ENCODE measurements at regions not wholly inside any gene's neighbourhood (a gene's known extent, or its start where the extent isn't known, plus 50 kb on each side); places are given as distances from the start of the nearest gene placed in this dataset.
A peak's percentile ranks its signal among the peaks of the same experiment; 100 is the strongest.
"Not testable (repeated sequence)": the region's sequence is repeated elsewhere in the genome, so short reads cannot be mapped to it uniquely, and the experiment has no call there.

- no peak overlapping the region for H3K4me3 ChIP-seq (ENCODE audit: low read depth, low read length)
These were observed 177.8 kb upstream of the TNC start for GRCh38 chr9:115295734-115296133.

GRCh38 chr9:115296831-115297565 lies 179.0 kb upstream of the TNC start:
- no peak for DNase-seq (ENCODE audit: low read depth)
- no peak overlapping the region for H3K4me3 ChIP-seq (ENCODE audit: low read depth, low read length)

More at GRCh38 chr9:115295734-115296133, 177.8 kb upstream of the TNC start:
- DNase-seq (ENCODE audit: low read depth): no peak

GRCh38 chr9:115300116-115300515 lies 182.2 kb upstream of the TNC start:
- H3K4me3 ChIP-seq (ENCODE audit: low read depth, low read length): no peak overlapping the region
- DNase-seq (ENCODE audit: low read depth): no peak

- H3K4me3 ChIP-seq (ENCODE audit: low read depth, low read length): no peak overlapping the region
- DNase-seq (ENCODE audit: low read depth): no peak
These were observed 182.9 kb upstream of the TNC start for GRCh38 chr9:115300874-115301273.

GRCh38 chr9:115301581-115301980 lies 183.6 kb upstream of the TNC start:
- no peak overlapping the region for H3K4me3 ChIP-seq (ENCODE audit: low read depth, low read length)
- no peak for DNase-seq (ENCODE audit: low read depth)

GRCh38 chr9:115305543-115305942 lies 187.6 kb upstream of the TNC start:
- no peak overlapping the region for H3K4me3 ChIP-seq (ENCODE audit: low read depth, low read length)
- DNase-seq (ENCODE audit: low read depth): no peak

GRCh38 chr9:115306865-115307264 lies 188.9 kb upstream of the TNC start:
- DNase-seq (ENCODE audit: low read depth): no peak
- H3K4me3 ChIP-seq (ENCODE audit: low read depth, low read length): no peak overlapping the region

GRCh38 chr9:115313545-115313944 lies 195.6 kb upstream of the TNC start:
- no peak for DNase-seq (ENCODE audit: low read depth)
- no peak overlapping the region for H3K4me3 ChIP-seq (ENCODE audit: low read depth, low read length)

GRCh38 chr9:115326461-115326860 lies 208.5 kb upstream of the TNC start:
- DNase-seq (ENCODE audit: low read depth): no peak
- H3K4me3 ChIP-seq (ENCODE audit: low read depth, low read length): no peak overlapping the region

- H3K4me3 ChIP-seq (ENCODE audit: low read depth, low read length): no peak overlapping the region
- DNase-seq (ENCODE audit: low read depth): peak; percentile 11
These were observed 209.6 kb upstream of the TNC start for GRCh38 chr9:115327436-115328122.

- DNase-seq (ENCODE audit: low read depth): peak; percentile 56
- no peak overlapping the region for H3K4me3 ChIP-seq (ENCODE audit: low read depth, low read length)
These were observed 210.3 kb upstream of the TNC start for GRCh38 chr9:115328228-115328627.

- no peak overlapping the region for H3K4me3 ChIP-seq (ENCODE audit: low read depth, low read length)
- DNase-seq (ENCODE audit: low read depth): no peak
These were observed 210.7 kb upstream of the TNC start for GRCh38 chr9:115328677-115329076.

- H3K4me3 ChIP-seq (ENCODE audit: low read depth, low read length): no peak overlapping the region
- no peak for DNase-seq (ENCODE audit: low read depth)
These were observed 215.5 kb upstream of the TNC start for GRCh38 chr9:115333277-115334070.

- H3K4me3 ChIP-seq (ENCODE audit: low read depth, low read length): no peak overlapping the region
- no peak for DNase-seq (ENCODE audit: low read depth)
These were observed 217.5 kb upstream of the TNC start for GRCh38 chr9:115335439-115335838.

- no peak for DNase-seq (ENCODE audit: low read depth)
- no peak overlapping the region for H3K4me3 ChIP-seq (ENCODE audit: low read depth, low read length)
These were observed 222.4 kb upstream of the TNC start for GRCh38 chr9:115340314-115340713.

- no peak overlapping the region for H3K4me3 ChIP-seq (ENCODE audit: low read depth, low read length)
- no peak for DNase-seq (ENCODE audit: low read depth)
These were observed 223.5 kb upstream of the TNC start for GRCh38 chr9:115341426-115341825.

- not testable (repeated sequence) for DNase-seq (ENCODE audit: low read depth)
These were observed 229.8 kb upstream of the TNC start for GRCh38 chr9:115347776-115348175.

GRCh38 chr9:115348936-115349335 lies 231.0 kb upstream of the TNC start:
- DNase-seq (ENCODE audit: low read depth); H3K4me3 ChIP-seq (ENCODE audit: low read depth, low read length): not testable (repeated sequence)

More at GRCh38 chr9:115347776-115348175, 229.8 kb upstream of the TNC start:
- H3K4me3 ChIP-seq (ENCODE audit: low read depth, low read length): not testable (repeated sequence)

- no peak for DNase-seq (ENCODE audit: low read depth)
- no peak overlapping the region for H3K4me3 ChIP-seq (ENCODE audit: low read depth, low read length)
These were observed 231.6 kb upstream of the TNC start for GRCh38 chr9:115349542-115349941.

GRCh38 chr9:115350548-115350947 lies 232.6 kb upstream of the TNC start:
- DNase-seq (ENCODE audit: low read depth): no peak
- H3K4me3 ChIP-seq (ENCODE audit: low read depth, low read length): no peak overlapping the region

All from skeletal muscle cell (primary cell).